Suprapubic skin (tissue), 4 donors: ENCODE measurements at regions not wholly inside any gene's neighbourhood (a gene's known extent, or its start where the extent isn't known, plus 50 kb on each side); places are given as distances from the start of the nearest gene placed in this dataset.

ENCODE experiments used
- CTCF ChIP-seq, 2 donors: fragments of 200-600 bp in 1 of 2; fragments of 450-650 bp in 1 of 2; sonication (generic) in 1 of 2; IDR thresholded peaks; one replicate each; pipeline ENCODE4 v1.5.1; 2016 to 2019; ENCODE audit warnings: antibody characterized with exemption in 2 of 2, mild to moderate bottlenecking in 1 of 2, moderate library complexity in 1 of 2
- POLR2A ChIP-seq, 2 donors: fragments of 450-650 bp; IDR thresholded peaks; one replicate each; pipeline ENCODE4 v1.6.1; 2017; ENCODE audit warnings: antibody characterized with exemption in 2 of 2, mild to moderate bottlenecking in 2 of 2, moderate library complexity in 2 of 2
- POLR2AphosphoS5 ChIP-seq, 3 donors: sonication (generic); formaldehyde crosslinking; IDR thresholded peaks; one replicate each; pipeline ENCODE4 v1.6.1; 2017; ENCODE audit warnings: antibody characterized with exemption in 3 of 3

- TF ChIP-seq CTCF (IDR thresholded peaks at IDR 0.05) (no peak), POLR2AphosphoS5 (IDR thresholded peaks at IDR 0.05) (no peak), POLR2A (IDR thresholded peaks at IDR 0.05) (no peak)
Observed at GRCh38 chr6:5869261-5869660, 137.5 kb downstream of the NRN1 start.
